HepG2 (cell line): ENCODE measurements at regions not wholly inside any gene's neighbourhood (a gene's known extent, or its start where the extent isn't known, plus 50 kb on each side); places are given as distances from the start of the nearest gene placed in this dataset.

ENCODE experiments used
- ATAC-seq: fragments of 200-7000 bp; cut with Tn5 transposase; 3 replicates; pipeline ENCODE4 v1.9.1; 2020; ENCODE audit warnings: mild to moderate bottlenecking, moderate library complexity
- BruUV-seq: library from RNA; stranded (reverse); fragments of 400-500 nt; replicated peaks from 2 replicates; lab custom pipeline; 2021; lab: Mats Ljungman, UMichigan
- CTCF ChIA-PET: fragments of 300-600 bp; formaldehyde crosslinking; extraction: SDS; loops from one replicate; lab custom pipeline; 2021; ENCODE audit warnings: low total read pairs, inconsistent platforms, low intra/inter-chr PET ratio; lab: Yijun Ruan, JAX
- POLR2A ChIA-PET: fragments of 350-600 bp; sonication (Branson Sonifier 250); formaldehyde crosslinking; loops from one replicate; lab custom pipeline; 2020; ENCODE audit warnings: antibody characterized with exemption, inconsistent platforms; lab: Yijun Ruan, JAX
- DNase-seq: peaks from one replicate; pipeline ENCODE4 v3.0.0-alpha.2; 2015; ENCODE audit warnings: low spot score
- FAIRE-seq: peaks from 3 replicates; lab custom pipeline; 2011; peaks lifted over from hg19 to GRCh38; lab: Jason Lieb, UNC
- H2AFZ ChIP-seq: one replicate; pipeline ENCODE4 v1.6.1; 2011; ENCODE audit warnings: low read length, inconsistent platforms
- H3K27ac ChIP-seq: fragments of 300-600 bp; 3 replicates; pipeline ENCODE4 v1.8.0; 2011; ENCODE audit warnings: mixed run types, mild to moderate bottlenecking, mixed read lengths, low read length, inconsistent platforms; ENCODE audit not compliant: insufficient read depth; ENCODE audit errors: extremely low read length
- H3K27me3 ChIP-seq, 2 experiments: fragments of 200-600 bp in 1 of 2; 2 replicates in 1 of 2; 3 replicates in 1 of 2; pipeline versions ENCODE4 v1.6.0 to v1.8.0; 2011; ENCODE audit warnings: low read length in 2 of 2, mild to moderate bottlenecking in 2 of 2, moderate library complexity in 2 of 2, inconsistent platforms in 1 of 2; ENCODE audit not compliant: insufficient read depth in 2 of 2, control insufficient read depth in 1 of 2
- H3K36me3 ChIP-seq, 2 experiments: fragments of 200-600 bp in 1 of 2; replicated peaks in 1 of 2; 2 replicates in 1 of 2; 3 replicates in 1 of 2; pipeline versions ENCODE4 v1.5.1 to v1.8.0; 2011; ENCODE audit warnings: low read length in 2 of 2, inconsistent platforms in 1 of 2; ENCODE audit not compliant: insufficient read depth in 2 of 2, control insufficient read depth in 1 of 2
- H3K4me1 ChIP-seq: 2 replicates; pipeline ENCODE4 v1.5.1; 2012; ENCODE audit warnings: low read length, inconsistent platforms; ENCODE audit not compliant: insufficient read depth
- H3K4me2 ChIP-seq: 2 replicates; pipeline ENCODE4 v1.6.0; 2011; ENCODE audit warnings: low read depth, low read length, inconsistent platforms
- H3K4me3 ChIP-seq, 3 experiments: fragments of 200-600 bp in 1 of 3; sonication (generic), shearing (Covaris generic) in 1 of 3; replicated peaks in 1 of 3; 2 replicates each; pipeline ENCODE4 v1.5.1; 2011 to 2016; ENCODE audit warnings: low read length in 3 of 3, inconsistent platforms in 2 of 3, low read depth in 2 of 3, mild to moderate bottlenecking in 2 of 3, control low read depth in 1 of 3, mixed read lengths in 1 of 3; ENCODE audit not compliant: insufficient read depth in 1 of 3
- H3K79me2 ChIP-seq: one replicate; pipeline ENCODE4 v1.6.1; 2011; ENCODE audit warnings: low read length, inconsistent platforms; ENCODE audit not compliant: insufficient read depth
- H3K9ac ChIP-seq: 2 replicates; pipeline ENCODE4 v1.6.0; 2011; ENCODE audit warnings: mild to moderate bottlenecking, low read depth, low read length, inconsistent platforms; ENCODE audit not compliant: insufficient read depth
- H3K9me3 ChIP-seq: 2 replicates; pipeline ENCODE4 v1.5.1; 2012; ENCODE audit warnings: mild to moderate bottlenecking, low read length
- H4K20me1 ChIP-seq: 2 replicates; pipeline ENCODE4 v1.6.0; 2011; ENCODE audit warnings: inconsistent platforms, mild to moderate bottlenecking, low read length, moderate library complexity; ENCODE audit not compliant: insufficient read depth
- ATAD3A ChIP-seq: sonication (generic); formaldehyde crosslinking; IDR thresholded peaks from 2 replicates; pipeline ENCODE4 v1.4.0; 2020; ENCODE audit warnings: missing genetic modification reagents
- ATF1 ChIP-seq: IDR thresholded peaks from 2 replicates; pipeline ENCODE4 v1.6.1; 2016; ENCODE audit warnings: mild to moderate bottlenecking, control low read depth
- ATF3 ChIP-seq: sonication (generic); formaldehyde crosslinking; IDR thresholded peaks from 2 replicates; pipeline ENCODE4 v1.4.0; 2020; ENCODE audit warnings: missing genetic modification reagents
- CC2D1A ChIP-seq: sonication (generic); formaldehyde crosslinking; IDR thresholded peaks from 2 replicates; pipeline ENCODE4 v1.8.1; 2023; ENCODE audit warnings: mild to moderate bottlenecking, missing genetic modification reagents
- ISL2 ChIP-seq: sonication (generic); formaldehyde crosslinking; IDR thresholded peaks from 2 replicates; pipeline ENCODE4 v1.5.0; 2020; ENCODE audit warnings: missing genetic modification reagents
- KIAA2018 ChIP-seq: sonication (generic); formaldehyde crosslinking; IDR thresholded peaks from 2 replicates; pipeline ENCODE4 v1.5.0; 2020; ENCODE audit warnings: mild to moderate bottlenecking, missing genetic modification reagents, borderline replicate concordance
- MNT ChIP-seq: fragments of 450-650 bp; IDR thresholded peaks from 2 replicates; pipeline ENCODE4 v1.6.1; 2016
- MTF1 ChIP-seq: sonication (generic); formaldehyde crosslinking; IDR thresholded peaks from 2 replicates; pipeline ENCODE4 v1.5.0; 2020; ENCODE audit warnings: missing genetic modification reagents
- STAT5B ChIP-seq: sonication (generic); formaldehyde crosslinking; IDR thresholded peaks from 2 replicates; pipeline ENCODE4 v1.4.0; 2020; ENCODE audit warnings: missing genetic modification reagents
- ZNF720 ChIP-seq: sonication (generic); formaldehyde crosslinking; IDR thresholded peaks from 2 replicates; pipeline ENCODE4 v1.4.0; 2020; ENCODE audit warnings: missing genetic modification reagents
- ZSCAN12 ChIP-seq: sonication (generic); formaldehyde crosslinking; IDR thresholded peaks from 2 replicates; pipeline ENCODE4 v1.9.0; 2021; ENCODE audit warnings: mild to moderate bottlenecking, missing genetic modification reagents
- WGBS: methylation state at CpG from one replicate; pipeline ENCODE4 v1.1.6; 2017; ENCODE audit warnings: low lambda C conversion rate; 5-methylcytosine and 5-hydroxymethylcytosine counted together
- in situ Hi-C: cut with HindIII; loops from 2 replicates; pipeline ENCODE4 v1.10.0; 2017; ENCODE audit warnings: low pct_unique_long_range_greater_than_20kb; ENCODE audit not compliant: extremely low pct_ligation_motif_present
- intact Hi-C: fragments of 100-400 bp; cut with micrococcal nuclease; formaldehyde crosslinking; loops from one replicate; pipeline ENCODE4 v1.10.0; 2022; ENCODE audit not compliant: unreplicated experiment

GRCh38 chr1:222266223-222267196 lies 281.4 kb downstream of the HHIPL2 start (continued):
- TF ChIP-seq MNT, result no peak
- TF ChIP-seq ATAD3A, result no peak
- no peak for TF ChIP-seq ZNF720
- no peak for TF ChIP-seq ISL2 (CRISPR knock-in tag)
- TF ChIP-seq MTF1 (CRISPR knock-in tag), result no peak

GRCh38 chr1:222263791-222264190 lies 284.1 kb downstream of the HHIPL2 start:
- H3K79me2 ChIP-seq, result no peaks in the 10 kb centered on the region
- WGBS, result 8% methylated on average over 2 of the region's 2 CpGs
- H3K4me2 ChIP-seq, result no peak overlapping the region
- H3K9ac ChIP-seq, result no peak overlapping the region
- no peak overlapping the region for H3K27ac ChIP-seq
- H3K36me3 ChIP-seq, result no peaks in the 10 kb centered on the region
- POLR2A ChIA-PET, result no interaction called here
- DNase-seq, result no peak
- H3K27me3 ChIP-seq, result no peaks in the 10 kb centered on the region
- CTCF ChIA-PET, result no interaction called here
- BruUV-seq, result no TSS peak
- H2AFZ ChIP-seq, result no peak overlapping the region
- H4K20me1 ChIP-seq, result no peaks in the 10 kb centered on the region
- no peaks in the 10 kb centered on the region for H3K4me1 ChIP-seq
- no peaks in the 10 kb centered on the region for H3K9me3 ChIP-seq
- in situ Hi-C loops, result no loop called here
- no peak overlapping the region for H3K4me3 ChIP-seq
- FAIRE-seq, result no peak
- no peak for ATAC-seq
- intact Hi-C loops, result no loop called here
- TF ChIP-seq STAT5B (no peak), CC2D1A (CRISPR knock-in tag) (no peak), KIAA2018 (no peak), ATF3 (CRISPR knock-in tag) (no peak), ZSCAN12 (CRISPR knock-in tag) (no peak), ATF1 (CRISPR knock-in tag) (no peak)
